ENCODE measurements at regions not wholly inside any gene's neighbourhood (a gene's known extent, or its start where the extent isn't known, plus 50 kb on each side); places are given as distances from the start of the nearest gene placed in this dataset.
A peak's percentile ranks its signal among the peaks of the same experiment; 100 is the strongest.
"Not testable (repeated sequence)": the region's sequence is repeated elsewhere in the genome, so short reads cannot be mapped to it uniquely, and the experiment has no call there.

DNA sequence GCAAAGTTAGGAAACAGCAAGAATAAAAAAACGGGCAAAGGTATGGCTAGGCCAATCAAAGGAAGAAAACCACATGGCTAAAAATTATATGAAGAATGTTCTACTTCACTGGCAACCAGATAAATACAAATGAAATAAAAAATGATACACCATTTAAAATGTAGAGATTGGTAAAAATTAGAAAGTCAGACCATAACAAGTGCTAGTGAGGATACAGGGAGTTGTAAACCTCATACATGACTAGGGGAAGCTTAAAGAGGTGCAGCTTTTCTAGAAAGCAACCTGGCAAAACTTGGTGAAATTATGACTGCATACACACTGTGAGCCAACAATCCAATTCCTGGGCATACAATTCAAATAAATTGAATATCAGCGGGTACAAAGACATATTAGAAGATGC, 119.0 kb upstream of the LIFR start:
- H3K27me3 ChIP-seq (ENCODE audit: control insufficient read depth, insufficient read depth, low read length) = no peaks in the 10 kb centered on the region
- DNase-seq = no peak
- H3K4me3 ChIP-seq (ENCODE audit: low read length) = no peak overlapping the region
- H3K4me1 ChIP-seq (ENCODE audit: control insufficient read depth, insufficient read depth, low read length) = no peaks in the 10 kb centered on the region
- no peaks in the 10 kb centered on the region for H3K9me3 ChIP-seq (replicated peaks; ENCODE audit: control insufficient read depth, low read depth, low read length)
- no peaks in the 10 kb centered on the region for H3K36me3 ChIP-seq (ENCODE audit: control insufficient read depth, insufficient read depth, low read length)
- WGBS (ENCODE audit: insufficient coverage) = no CpG with 5 or more reads among the region's 2 CpGs
- no peak overlapping the region for H3K27ac ChIP-seq (ENCODE audit: low read length)

DNA sequence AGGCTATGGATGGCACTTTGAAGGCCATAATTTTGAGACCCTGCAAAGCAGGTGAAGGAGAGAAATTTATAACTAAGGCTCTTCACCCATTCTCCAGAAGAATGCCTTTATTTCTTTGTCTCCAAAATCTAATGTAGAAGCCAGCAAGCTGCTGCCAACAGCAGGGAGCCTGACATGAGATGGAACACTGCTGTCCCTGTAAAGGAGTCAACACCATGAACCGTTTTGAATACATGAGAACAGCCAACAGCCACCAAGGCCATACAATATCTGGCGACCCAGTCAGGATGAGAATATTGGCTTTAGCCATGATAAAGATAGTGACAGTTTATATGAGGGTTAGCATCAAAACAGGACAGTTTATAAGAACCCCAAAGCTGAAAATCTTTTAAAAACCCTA, 121.2 kb upstream of the LIFR start:
- Histone ChIP-seq H3K27me3 (ENCODE audit: control insufficient read depth, insufficient read depth, low read length) (no peaks in the 10 kb centered on the region), H3K27ac (ENCODE audit: low read length) (no peak overlapping the region), H3K36me3 (ENCODE audit: control insufficient read depth, insufficient read depth, low read length) (no peaks in the 10 kb centered on the region), H3K4me1 (ENCODE audit: control insufficient read depth, insufficient read depth, low read length) (no peaks in the 10 kb centered on the region), H3K9me3 (replicated peaks; ENCODE audit: control insufficient read depth, low read depth, low read length) (no peaks in the 10 kb centered on the region), H3K4me3 (ENCODE audit: low read length) (no peak overlapping the region)
- DNase-seq = no peak
- WGBS (ENCODE audit: insufficient coverage) = no CpG with 5 or more reads among the region's 2 CpGs

DNA sequence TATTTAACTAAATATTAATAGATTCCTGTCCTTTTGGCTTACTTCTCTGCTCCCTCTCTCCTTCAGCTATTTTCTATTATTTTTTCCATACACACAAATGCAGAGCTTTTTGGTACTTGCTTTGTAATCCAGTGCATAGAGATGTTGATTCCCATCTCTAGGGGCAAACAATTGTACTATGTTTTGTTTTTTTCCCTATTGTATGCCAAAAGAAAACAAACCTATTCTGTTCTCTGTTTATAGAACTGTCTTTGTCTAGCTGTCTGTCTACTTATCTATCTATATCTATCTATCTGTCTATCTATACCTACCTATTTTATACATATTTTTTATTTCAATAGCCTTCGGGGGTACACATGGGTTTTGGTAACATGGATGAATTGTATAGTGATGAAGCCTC, 121.6 kb upstream of the LIFR start:
- DNase-seq = peak; percentile 56

DNA sequence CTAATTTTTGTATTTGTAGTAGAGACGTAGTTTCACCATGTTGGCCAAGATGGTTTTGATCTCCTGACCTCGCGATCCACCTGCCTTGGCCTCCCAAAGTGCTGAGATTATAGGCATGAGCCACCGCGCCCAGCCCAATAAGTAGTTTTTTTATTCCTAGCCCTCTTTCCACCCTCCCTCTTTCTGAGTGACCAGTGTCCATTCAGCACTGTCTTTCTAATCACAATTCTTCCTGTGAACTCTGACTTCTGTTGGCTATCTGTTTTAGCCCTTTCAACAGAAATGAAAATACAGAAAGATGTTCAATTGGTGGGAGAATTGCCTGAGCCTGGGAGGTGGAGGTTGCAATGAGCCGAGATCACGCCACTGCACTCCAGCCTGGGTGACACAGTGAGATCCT, 122.3 kb upstream of the LIFR start:
- WGBS (ENCODE audit: insufficient coverage) = 94% methylated on average over 3 of the region's 7 CpGs
- H3K9me3 ChIP-seq (replicated peaks; ENCODE audit: control insufficient read depth, low read depth, low read length); DNase-seq; H3K36me3 ChIP-seq (ENCODE audit: control insufficient read depth, insufficient read depth, low read length); H3K27ac ChIP-seq (ENCODE audit: low read length); H3K4me1 ChIP-seq (ENCODE audit: control insufficient read depth, insufficient read depth, low read length); H3K27me3 ChIP-seq (ENCODE audit: control insufficient read depth, insufficient read depth, low read length); H3K4me3 ChIP-seq (ENCODE audit: low read length): not testable (repeated sequence)

More for the DNA sequence above, 121.6 kb upstream of the LIFR start:
- Histone ChIP-seq H3K4me3 (ENCODE audit: low read length) (no peak overlapping the region), H3K4me1 (ENCODE audit: control insufficient read depth, insufficient read depth, low read length) (no peaks in the 10 kb centered on the region), H3K36me3 (ENCODE audit: control insufficient read depth, insufficient read depth, low read length) (no peaks in the 10 kb centered on the region), H3K9me3 (replicated peaks; ENCODE audit: control insufficient read depth, low read depth, low read length) (no peaks in the 10 kb centered on the region), H3K27me3 (ENCODE audit: control insufficient read depth, insufficient read depth, low read length) (no peaks in the 10 kb centered on the region), H3K27ac (ENCODE audit: low read length) (no peak overlapping the region)
- no CpG with 5 or more reads among the region's 1 CpG for WGBS (ENCODE audit: insufficient coverage)

DNA sequence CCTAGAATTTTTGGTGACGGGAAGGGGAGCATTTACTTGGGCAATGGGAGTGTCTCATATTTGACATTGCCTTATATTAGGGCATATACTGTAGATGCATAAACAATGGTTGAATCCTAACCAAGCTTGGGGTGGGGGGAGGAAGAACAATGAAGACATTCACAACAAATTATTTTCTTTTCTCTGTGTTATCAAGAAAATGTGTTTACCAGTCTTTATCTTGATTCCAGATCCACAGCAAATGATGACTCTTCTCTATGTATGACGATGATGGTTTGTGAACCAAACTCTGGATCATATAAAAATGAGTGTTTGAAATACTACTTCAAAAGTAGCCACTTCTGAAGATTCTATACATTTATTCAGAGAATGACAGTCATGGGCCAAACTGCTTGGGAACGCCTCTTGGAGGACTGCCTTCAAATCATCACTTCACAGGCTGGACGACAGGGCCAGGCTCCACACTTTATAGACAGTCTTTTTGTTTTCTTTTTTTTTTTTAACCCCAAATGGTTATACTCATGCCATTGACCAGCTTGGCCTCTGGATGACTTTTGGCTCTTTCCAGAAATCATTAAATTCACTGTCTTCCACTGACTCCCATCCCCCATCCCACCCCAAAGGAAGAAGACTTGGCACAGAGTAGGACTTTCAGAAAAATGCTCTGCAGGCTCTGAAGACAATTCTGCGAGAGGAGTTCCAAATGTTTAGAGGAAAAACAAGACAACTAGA, 123.8 kb upstream of the LIFR start:
- H3K27ac ChIP-seq (ENCODE audit: low read length) = peak overlapping the region; percentile 60
- H3K4me3 ChIP-seq (ENCODE audit: low read length) = no peak overlapping the region
- no peaks in the 10 kb centered on the region for H3K36me3 ChIP-seq (ENCODE audit: control insufficient read depth, insufficient read depth, low read length)
- peak; percentile 93 for DNase-seq
- H3K9me3 ChIP-seq (replicated peaks; ENCODE audit: control insufficient read depth, low read depth, low read length) = no peaks in the 10 kb centered on the region
- WGBS (ENCODE audit: insufficient coverage) = 25% methylated on average over 1 of the region's 5 CpGs
- no peaks in the 10 kb centered on the region for H3K27me3 ChIP-seq (ENCODE audit: control insufficient read depth, insufficient read depth, low read length)
- H3K4me1 ChIP-seq (ENCODE audit: control insufficient read depth, insufficient read depth, low read length) = no peaks in the 10 kb centered on the region

DNA sequence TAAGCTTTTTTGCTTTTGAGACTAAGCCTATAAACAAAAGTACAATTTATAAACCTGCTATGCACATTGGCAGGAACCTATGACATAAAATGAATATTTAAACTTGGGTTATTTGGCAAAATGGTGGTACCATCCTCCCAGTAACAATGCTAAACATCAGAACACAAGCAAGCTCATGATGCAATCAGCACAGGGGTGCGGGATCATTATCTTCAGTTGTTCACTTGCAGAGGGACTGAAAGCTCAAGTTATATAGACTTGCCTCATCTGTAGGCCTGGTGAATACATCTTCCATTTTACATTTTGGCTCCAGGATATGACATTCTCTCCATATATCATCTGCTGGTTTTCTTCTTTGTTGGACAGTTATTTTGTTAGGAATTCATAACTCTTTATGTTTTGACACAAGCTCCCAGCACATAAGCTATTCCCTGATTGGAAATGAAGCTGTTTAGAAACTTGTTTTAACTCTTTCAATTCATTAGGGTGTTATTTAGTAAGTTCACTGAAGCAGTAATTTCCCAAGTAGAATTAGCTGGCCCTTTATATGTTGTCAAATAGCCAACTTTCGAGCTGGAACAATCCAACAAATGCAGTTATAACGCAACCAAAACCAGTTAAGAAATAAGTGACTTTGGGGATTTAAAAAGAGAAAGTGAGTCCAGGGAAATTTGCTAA, 124.7 kb upstream of the LIFR start:
- Histone ChIP-seq H3K27ac (ENCODE audit: low read length) (peak overlapping the region; percentile 60), H3K4me3 (ENCODE audit: low read length) (no peak overlapping the region), H3K36me3 (ENCODE audit: control insufficient read depth, insufficient read depth, low read length) (no peaks in the 10 kb centered on the region), H3K9me3 (replicated peaks; ENCODE audit: control insufficient read depth, low read depth, low read length) (no peaks in the 10 kb centered on the region), H3K27me3 (ENCODE audit: control insufficient read depth, insufficient read depth, low read length) (no peaks in the 10 kb centered on the region), H3K4me1 (ENCODE audit: control insufficient read depth, insufficient read depth, low read length) (no peaks in the 10 kb centered on the region)
- DNase-seq = peak; percentile 96
- WGBS (ENCODE audit: insufficient coverage) = no CpG with 5 or more reads among the region's 3 CpGs

DNA sequence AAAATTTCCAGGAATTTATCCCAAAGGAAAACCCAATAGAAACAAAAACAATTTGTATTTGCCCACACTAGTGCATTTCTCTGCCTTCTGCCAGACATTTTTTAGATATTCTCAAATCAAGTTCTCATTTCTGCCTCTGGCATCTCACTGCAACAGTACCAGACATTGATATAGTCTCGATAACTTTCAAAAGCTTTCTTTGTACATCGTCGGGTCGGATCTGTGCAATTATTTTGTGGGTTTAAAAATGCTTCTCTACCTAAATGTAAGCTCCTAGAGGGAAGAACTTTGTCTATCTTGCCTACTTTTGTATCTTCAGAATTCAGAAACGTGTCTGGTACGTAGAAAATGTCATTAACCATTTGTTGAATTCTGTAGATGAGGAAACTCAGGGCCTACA, 125.5 kb upstream of the LIFR start:
- Histone ChIP-seq H3K9me3 (replicated peaks; ENCODE audit: control insufficient read depth, low read depth, low read length) (no peaks in the 10 kb centered on the region), H3K4me3 (ENCODE audit: low read length) (no peak overlapping the region), H3K27ac (ENCODE audit: low read length) (peak overlapping the region; percentile 37), H3K27me3 (ENCODE audit: control insufficient read depth, insufficient read depth, low read length) (no peaks in the 10 kb centered on the region), H3K36me3 (ENCODE audit: control insufficient read depth, insufficient read depth, low read length) (no peaks in the 10 kb centered on the region), H3K4me1 (ENCODE audit: control insufficient read depth, insufficient read depth, low read length) (no peaks in the 10 kb centered on the region)
- WGBS (ENCODE audit: insufficient coverage) = no CpG with 5 or more reads among the region's 6 CpGs
- DNase-seq = no peak

DNA sequence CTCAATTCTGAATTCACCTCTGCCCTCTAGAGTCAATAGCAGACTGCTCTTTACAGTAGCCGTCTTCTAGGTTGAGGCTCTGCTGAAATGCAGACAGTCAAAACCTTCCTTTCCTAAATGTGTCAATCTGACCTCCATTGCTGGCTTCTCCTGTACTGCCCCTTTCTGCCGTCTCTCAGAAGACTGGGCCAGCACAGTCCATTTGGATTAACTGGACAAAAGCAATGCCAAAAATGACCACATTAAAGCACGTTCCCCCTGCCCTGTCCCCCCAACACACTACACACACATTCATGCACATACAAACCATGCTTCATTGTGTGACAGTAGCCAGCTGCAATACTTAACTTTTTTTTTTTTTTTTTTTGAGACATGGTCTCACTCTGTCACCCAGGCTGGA, 130.2 kb upstream of the LIFR start:
- WGBS (ENCODE audit: insufficient coverage) = 65% methylated on average over 3 of the region's 3 CpGs
- Histone ChIP-seq H3K36me3 (ENCODE audit: control insufficient read depth, insufficient read depth, low read length) (no peaks in the 10 kb centered on the region), H3K4me1 (ENCODE audit: control insufficient read depth, insufficient read depth, low read length) (no peaks in the 10 kb centered on the region), H3K27ac (ENCODE audit: low read length) (no peak overlapping the region), H3K9me3 (replicated peaks; ENCODE audit: control insufficient read depth, low read depth, low read length) (no peaks in the 10 kb centered on the region), H3K4me3 (ENCODE audit: low read length) (no peak overlapping the region), H3K27me3 (ENCODE audit: control insufficient read depth, insufficient read depth, low read length) (no peaks in the 10 kb centered on the region)
- no peak for DNase-seq

DNA sequence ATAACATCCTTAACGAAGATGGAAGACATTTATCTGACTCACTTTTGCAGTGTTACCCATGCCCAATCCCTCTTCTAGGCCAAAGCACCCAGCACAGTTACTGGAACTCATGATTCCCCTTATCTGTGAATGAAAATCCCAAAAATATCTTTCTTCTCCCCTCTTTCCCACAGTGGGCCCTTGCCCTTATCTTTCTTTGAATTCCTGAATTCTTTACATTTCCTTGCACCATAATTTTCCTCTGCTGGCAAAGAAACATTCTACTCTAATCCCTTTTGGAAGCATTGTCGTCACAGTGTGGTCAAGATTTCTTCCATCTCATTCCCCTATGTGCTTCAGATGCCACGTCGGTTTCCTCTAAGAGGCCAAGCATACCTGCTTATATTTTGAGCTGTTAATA, 135.9 kb upstream of the LIFR start:
- Histone ChIP-seq H3K36me3 (ENCODE audit: control insufficient read depth, insufficient read depth, low read length) (no peaks in the 10 kb centered on the region), H3K27me3 (ENCODE audit: control insufficient read depth, insufficient read depth, low read length) (no peaks in the 10 kb centered on the region), H3K27ac (ENCODE audit: low read length) (no peak overlapping the region), H3K9me3 (replicated peaks; ENCODE audit: control insufficient read depth, low read depth, low read length) (no peaks in the 10 kb centered on the region), H3K4me3 (ENCODE audit: low read length) (no peak overlapping the region), H3K4me1 (ENCODE audit: control insufficient read depth, insufficient read depth, low read length) (no peaks in the 10 kb centered on the region)
- WGBS (ENCODE audit: insufficient coverage) = 64% methylated on average over 4 of the region's 4 CpGs
- DNase-seq = no peak

DNA sequence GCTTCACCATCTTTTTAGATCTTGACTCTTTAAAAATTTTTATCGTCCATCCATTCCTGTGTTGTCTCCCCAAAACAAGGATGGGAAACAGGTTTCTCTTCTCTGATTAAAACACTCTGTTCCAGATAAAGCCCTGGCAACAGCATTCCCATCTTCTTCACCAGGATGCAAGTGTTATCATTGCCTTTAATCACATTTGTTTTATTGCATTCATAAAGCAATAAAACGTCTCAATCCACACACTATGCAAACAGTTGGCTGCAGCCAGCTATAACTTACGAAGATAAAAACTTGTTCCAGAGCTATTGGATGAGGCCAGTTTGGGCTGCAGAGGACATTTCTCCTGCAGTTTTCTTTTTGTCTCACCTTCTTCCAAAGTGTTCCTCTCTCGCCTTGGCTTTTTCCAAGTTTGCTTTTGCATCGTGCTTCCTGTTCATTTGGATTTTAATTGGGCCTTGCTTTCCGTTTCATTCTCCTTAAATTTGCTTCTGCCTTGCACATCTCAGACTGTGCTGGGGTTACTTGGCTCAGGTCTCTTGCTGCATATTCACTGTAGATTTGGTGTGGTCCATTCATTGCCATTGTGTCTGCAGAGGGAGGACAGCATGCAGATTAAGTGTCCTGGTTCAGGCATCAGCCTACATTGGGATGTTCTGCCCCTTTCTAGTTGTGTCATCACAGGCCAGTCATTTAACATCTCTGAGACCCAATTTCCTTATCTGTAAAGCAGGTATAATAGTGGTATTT, 136.5 kb upstream of the LIFR start:
- 57% methylated on average over 4 of the region's 6 CpGs for WGBS (ENCODE audit: insufficient coverage)
- no peak overlapping the region for H3K4me3 ChIP-seq (ENCODE audit: low read length)
- H3K27ac ChIP-seq (ENCODE audit: low read length) = no peak overlapping the region
- H3K9me3 ChIP-seq (replicated peaks; ENCODE audit: control insufficient read depth, low read depth, low read length) = no peaks in the 10 kb centered on the region
- no peak for DNase-seq
- no peaks in the 10 kb centered on the region for H3K27me3 ChIP-seq (ENCODE audit: control insufficient read depth, insufficient read depth, low read length)
- no peaks in the 10 kb centered on the region for H3K36me3 ChIP-seq (ENCODE audit: control insufficient read depth, insufficient read depth, low read length)
- H3K4me1 ChIP-seq (ENCODE audit: control insufficient read depth, insufficient read depth, low read length) = no peaks in the 10 kb centered on the region

Data from muscle of leg (tissue), 3 donors.